ENCODE measurements at regions not wholly inside any gene's neighbourhood (a gene's known extent, or its start where the extent isn't known, plus 50 kb on each side); places are given as distances from the start of the nearest gene placed in this dataset.

DNA sequence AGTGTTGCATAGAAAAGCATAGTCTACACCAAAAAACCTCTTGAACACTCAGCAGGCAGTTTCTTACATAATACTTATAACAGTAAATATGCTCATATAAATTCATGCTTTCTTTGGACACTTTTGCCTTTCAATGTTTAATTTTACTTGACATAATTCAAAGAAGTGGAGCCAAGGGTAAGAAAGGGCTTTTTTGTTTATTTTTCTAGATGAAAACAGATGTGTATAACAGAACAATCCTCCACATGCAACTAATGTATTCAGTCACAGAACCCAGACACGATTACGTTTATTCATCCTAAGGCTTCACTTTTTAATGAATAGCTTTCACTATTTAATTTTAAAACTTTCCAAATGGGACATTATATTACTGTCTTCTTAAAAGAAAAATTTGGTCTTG is 58.0 kb upstream of the PTPN13 start (continued):
- TF ChIP-seq, protein P1, sequence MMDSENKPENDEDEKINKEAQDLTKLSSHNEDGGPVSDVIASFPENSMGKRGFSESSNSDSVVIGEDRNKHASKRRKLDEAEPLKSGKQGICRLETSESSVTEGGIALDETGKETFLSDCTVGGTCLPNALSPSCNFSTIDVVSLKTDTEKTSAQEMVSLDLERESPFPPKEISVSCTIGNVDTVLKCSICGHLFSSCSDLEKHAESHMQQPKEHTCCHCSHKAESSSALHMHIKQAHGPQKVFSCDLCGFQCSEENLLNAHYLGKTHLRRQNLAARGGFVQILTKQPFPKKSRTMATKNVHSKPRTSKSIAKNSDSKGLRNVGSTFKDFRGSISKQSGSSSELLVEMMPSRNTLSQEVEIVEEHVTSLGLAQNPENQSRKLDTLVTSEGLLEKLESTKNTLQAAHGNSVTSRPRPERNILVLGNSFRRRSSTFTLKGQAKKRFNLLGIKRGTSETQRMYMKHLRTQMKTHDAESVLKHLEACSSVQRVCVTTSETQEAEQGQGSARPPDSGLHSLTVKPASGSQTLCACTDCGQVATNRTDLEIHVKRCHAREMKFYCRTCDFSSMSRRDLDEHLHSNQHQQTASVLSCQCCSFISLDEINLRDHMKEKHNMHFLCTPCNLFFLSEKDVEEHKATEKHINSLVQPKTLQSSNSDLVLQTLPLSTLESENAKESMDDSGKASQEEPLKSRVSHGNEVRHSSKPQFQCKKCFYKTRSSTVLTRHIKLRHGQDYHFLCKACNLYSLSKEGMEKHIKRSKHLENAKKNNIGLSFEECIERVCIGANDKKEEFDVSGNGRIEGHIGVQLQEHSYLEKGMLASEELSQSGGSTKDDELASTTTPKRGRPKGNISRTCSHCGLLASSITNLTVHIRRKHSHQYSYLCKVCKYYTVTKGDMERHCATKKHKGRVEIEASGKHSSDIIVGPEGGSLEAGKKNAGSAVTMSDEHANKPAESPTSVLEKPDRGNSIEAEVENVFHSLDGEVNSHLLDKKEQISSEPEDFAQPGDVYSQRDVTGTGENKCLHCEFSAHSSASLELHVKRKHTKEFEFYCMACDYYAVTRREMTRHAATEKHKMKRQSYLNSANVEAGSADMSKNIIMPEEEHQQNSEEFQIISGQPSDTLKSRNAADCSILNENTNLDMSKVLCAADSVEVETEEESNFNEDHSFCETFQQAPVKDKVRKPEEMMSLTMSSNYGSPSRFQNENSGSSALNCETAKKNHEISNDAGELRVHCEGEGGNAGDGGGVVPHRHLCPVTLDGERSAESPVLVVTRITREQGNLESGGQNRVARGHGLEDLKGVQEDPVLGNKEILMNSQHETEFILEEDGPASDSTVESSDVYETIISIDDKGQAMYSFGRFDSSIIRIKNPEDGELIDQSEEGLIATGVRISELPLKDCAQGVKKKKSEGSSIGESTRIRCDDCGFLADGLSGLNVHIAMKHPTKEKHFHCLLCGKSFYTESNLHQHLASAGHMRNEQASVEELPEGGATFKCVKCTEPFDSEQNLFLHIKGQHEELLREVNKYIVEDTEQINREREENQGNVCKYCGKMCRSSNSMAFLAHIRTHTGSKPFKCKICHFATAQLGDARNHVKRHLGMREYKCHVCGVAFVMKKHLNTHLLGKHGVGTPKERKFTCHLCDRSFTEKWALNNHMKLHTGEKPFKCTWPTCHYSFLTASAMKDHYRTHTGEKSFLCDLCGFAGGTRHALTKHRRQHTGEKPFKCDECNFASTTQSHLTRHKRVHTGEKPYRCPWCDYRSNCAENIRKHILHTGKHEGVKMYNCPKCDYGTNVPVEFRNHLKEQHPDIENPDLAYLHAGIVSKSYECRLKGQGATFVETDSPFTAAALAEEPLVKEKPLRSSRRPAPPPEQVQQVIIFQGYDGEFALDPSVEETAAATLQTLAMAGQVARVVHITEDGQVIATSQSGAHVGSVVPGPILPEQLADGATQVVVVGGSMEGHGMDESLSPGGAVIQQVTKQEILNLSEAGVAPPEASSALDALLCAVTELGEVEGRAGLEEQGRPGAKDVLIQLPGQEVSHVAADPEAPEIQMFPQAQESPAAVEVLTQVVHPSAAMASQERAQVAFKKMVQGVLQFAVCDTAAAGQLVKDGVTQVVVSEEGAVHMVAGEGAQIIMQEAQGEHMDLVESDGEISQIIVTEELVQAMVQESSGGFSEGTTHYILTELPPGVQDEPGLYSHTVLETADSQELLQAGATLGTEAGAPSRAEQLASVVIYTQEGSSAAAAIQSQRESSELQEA (IDR thresholded peaks at IDR 0.05; ENCODE audit: low read depth): no peak

DNA sequence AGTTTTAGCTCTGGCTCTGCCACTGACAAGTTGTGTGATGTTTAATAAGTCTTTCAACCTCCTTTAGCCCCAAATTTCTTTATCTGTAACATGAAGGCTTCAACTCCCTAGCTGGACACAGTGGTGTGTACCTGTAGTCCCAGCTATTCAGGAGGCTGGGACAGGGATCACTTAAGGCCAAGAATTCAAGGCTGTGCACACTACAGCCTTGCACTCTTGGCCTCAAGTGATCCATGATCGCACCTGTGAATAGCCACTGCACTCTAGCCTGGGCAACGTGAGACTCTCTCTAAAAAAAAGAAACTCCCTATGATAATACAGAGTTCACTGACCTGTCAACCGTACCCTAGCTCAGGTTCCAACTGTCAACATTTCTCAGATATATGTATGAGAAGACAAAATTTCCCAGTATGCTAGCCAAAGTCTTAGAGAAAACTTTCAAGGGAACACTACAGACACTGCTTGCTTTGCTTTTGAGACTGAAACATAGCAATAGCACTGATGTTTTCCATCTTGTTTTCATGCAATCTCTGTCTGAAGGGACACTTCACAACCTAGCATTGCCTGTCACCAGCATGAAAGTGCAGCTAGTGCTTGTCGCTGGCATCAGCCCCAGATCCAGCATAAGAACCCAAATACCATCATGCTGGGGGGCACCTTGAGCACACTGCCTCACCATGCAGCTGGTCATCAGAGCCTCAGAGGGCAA is 51.6 kb upstream of the PTPN13 start:
- no peak overlapping the region for H3K4me3 ChIP-seq
- H3K4me1 ChIP-seq (replicated peaks in 1 of 2; ENCODE audit: control insufficient read depth in 2 of 2, insufficient read depth in 2 of 2, low read length in 2 of 2): peaks cover 0 to 5% of the 10 kb centered on the region in 2 experiments; a peak in 1 of 5 replicates
- no peak overlapping the region for H3K9ac ChIP-seq (ENCODE audit: insufficient read depth in 1 of 2, low read depth in 2 of 2, low read length in 2 of 2)
- no peaks in the 10 kb centered on the region for H3K9me1 ChIP-seq (ENCODE audit: control insufficient read depth, insufficient read depth, low read length)
- ChIA-PET POLR2A (no interaction called here), CTCF (ENCODE audit: low intra/inter-chr PET ratio) (no interaction called here)
- no TSS peak for BruUV-seq (replicated peaks)
- H3K36me3 ChIP-seq (ENCODE audit: control insufficient read depth, insufficient read depth, low read length): no peaks in the 10 kb centered on the region
- no peak overlapping the region for H2AFZ ChIP-seq (ENCODE audit: low read depth, low read length)
- in situ Hi-C loops (cut with MboI) (no loop called here), intact Hi-C loops (cut with micrococcal nuclease) (no loop called here)
- no peak for TF ChIP-seq BCOR (IDR thresholded peaks at IDR 0.05)
- no peak for TF ChIP-seq SRSF9 (IDR thresholded peaks at IDR 0.05; ENCODE audit: borderline replicate concordance, low read depth, low read length)
- TF ChIP-seq SMC3 (conservative IDR thresholded peaks at IDR 0.05; ENCODE audit: insufficient read depth, low read depth, low read length): no peak
- TF ChIP-seq BHLHE40 (IDR thresholded peaks at IDR 0.05; ENCODE audit: low read length): no peak
- no peak for TF ChIP-seq DACH1 (IDR thresholded peaks at IDR 0.05; ENCODE audit: partially characterized antibody)
- peak in 1 of 2 experiments; percentile 7; a peak in 1 of 4 replicates for TF ChIP-seq SIX5 (IDR thresholded peaks at IDR 0.05; ENCODE audit: borderline replicate concordance in 1 of 2, insufficient read depth in 1 of 2, low read depth in 1 of 2, low read length in 2 of 2)
- TF ChIP-seq CBFB (CRISPR knock-in tag; IDR thresholded peaks at IDR 0.05): no peak
- TF ChIP-seq PHB2 (IDR thresholded peaks at IDR 0.05; ENCODE audit: low read depth): no peak
- H3K27me3 ChIP-seq (ENCODE audit: control insufficient read depth in 2 of 2, insufficient read depth in 2 of 2, low read length in 2 of 2): peaks cover 0 to 5% of the 10 kb centered on the region in 2 experiments; a peak in 2 of 5 replicates
- ATAC-seq (no peak), FAIRE-seq (no peak), DNase-seq (ENCODE audit: extremely low read depth in 1 of 4, low spot score in 3 of 4) (no peak)
- H4K20me1 ChIP-seq (replicated peaks; ENCODE audit: control insufficient read depth, insufficient read depth, low read length): no peaks in the 10 kb centered on the region
- H3K79me2 ChIP-seq (ENCODE audit: control insufficient read depth, insufficient read depth, low read length): no peaks in the 10 kb centered on the region
- H3K27ac ChIP-seq (ENCODE audit: extremely low read depth, low read depth, low read length): no peak overlapping the region
- 0% methylated on average over 4 of the region's 4 CpGs for WGBS (ENCODE audit: insufficient coverage, low coverage, missing lambda C conversion rate)
- no peaks in the 10 kb centered on the region for H3K9me3 ChIP-seq (replicated peaks; ENCODE audit: control insufficient read depth, insufficient read depth, low read depth, low read length)
- H3K4me2 ChIP-seq (ENCODE audit: insufficient read depth, low read length): no peak overlapping the region

Measured in K562 (cell line).